Thyroid gland (tissue), 4 donors: ENCODE measurements at regions not wholly inside any gene's neighbourhood (a gene's known extent, or its start where the extent isn't known, plus 50 kb on each side); places are given as distances from the start of the nearest gene placed in this dataset.
A peak's percentile ranks its signal among the peaks of the same experiment; 100 is the strongest.

Experiments
- DNase-seq, 2 donors: peaks; one replicate each; pipeline ENCODE4 v3.0.0-alpha.2; 2019
- H3K27ac ChIP-seq, 3 donors: fragments of 200-600 bp; sonication (generic); 1 replicate in 2 of 3; 2 replicates in 1 of 3; pipeline ENCODE4 v1.5.1; 2016 to 2019; ENCODE audit warnings: mild to moderate bottlenecking in 1 of 3, moderate library complexity in 1 of 3
- H3K27me3 ChIP-seq: fragments of 200-600 bp; sonication (generic); one replicate; pipeline ENCODE4 v1.5.1; 2019
- H3K36me3 ChIP-seq, 2 donors: fragments of 200-600 bp; sonication (generic); one replicate each; pipeline ENCODE4 v1.5.1; 2016 to 2019
- H3K4me1 ChIP-seq, 2 donors: fragments of 200-600 bp; sonication (generic); one replicate each; pipeline ENCODE4 v1.5.1; 2017 to 2019
- H3K4me3 ChIP-seq, 3 donors: fragments of 200-600 bp; sonication (generic); replicated peaks in 1 of 3; 1 replicate in 2 of 3; 2 replicates in 1 of 3; pipeline ENCODE4 v1.5.1; 2016; ENCODE audit warnings: mild to moderate bottlenecking in 1 of 3
- H3K9me3 ChIP-seq: fragments of 200-600 bp; sonication (generic); one replicate; pipeline ENCODE4 v1.5.1; 2017
- POLR2A ChIP-seq, 2 donors: fragments of 450-650 bp; IDR thresholded peaks; one replicate each; pipeline ENCODE4 v1.6.1; 2017; ENCODE audit warnings: antibody characterized with exemption in 2 of 2, mild to moderate bottlenecking in 2 of 2, moderate library complexity in 1 of 2
- WGBS, 2 donors: methylation state at CpG; one replicate each; pipeline ENCODE4 v1.1.5; 2017; 5-methylcytosine and 5-hydroxymethylcytosine counted together
- intact Hi-C: fragments of 100-400 bp; cut with DNase I; formaldehyde crosslinking; loops from one replicate; pipeline ENCODE4 v1.15.1; 2023
- TF ChIP-seq, protein P1 (sequence below), 6 experiments: fragments of 200-600 bp in 3 of 6; fragments of 450-650 bp in 3 of 6; sonication (generic) in 3 of 6; IDR thresholded peaks; one replicate each; pipeline ENCODE4 v1.5.1; 2016 to 2019; ENCODE audit warnings: antibody characterized with exemption in 6 of 6, mild to moderate bottlenecking in 2 of 6, inconsistent platforms in 1 of 6, moderate library complexity in 1 of 6

DNA sequence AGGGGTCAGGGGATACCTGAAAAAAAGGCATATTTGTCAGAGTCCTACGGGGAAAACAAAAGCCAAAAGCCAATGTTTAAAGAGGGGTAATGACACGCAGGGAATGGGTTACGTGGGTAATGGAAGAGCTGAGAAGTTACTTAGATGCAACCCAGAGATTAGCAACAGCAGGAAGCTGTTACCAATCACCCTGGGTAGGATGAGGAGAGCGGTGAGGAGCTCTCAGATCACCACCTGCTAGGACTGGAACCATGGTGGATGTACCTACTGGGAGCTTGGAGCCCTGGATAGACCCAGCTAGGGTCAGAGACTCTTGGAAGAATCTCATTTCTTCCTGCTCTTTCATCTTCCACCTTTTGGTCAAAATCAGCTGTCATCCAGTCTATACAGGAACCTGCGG lies 51.2 kb upstream of the RNF24 start:
- no peaks in the 10 kb centered on the region for H3K36me3 ChIP-seq
- H3K27me3 ChIP-seq = no peaks in the 10 kb centered on the region
- no peak for DNase-seq
- no peak overlapping the region for H3K27ac ChIP-seq
- TF ChIP-seq, protein P1, sequence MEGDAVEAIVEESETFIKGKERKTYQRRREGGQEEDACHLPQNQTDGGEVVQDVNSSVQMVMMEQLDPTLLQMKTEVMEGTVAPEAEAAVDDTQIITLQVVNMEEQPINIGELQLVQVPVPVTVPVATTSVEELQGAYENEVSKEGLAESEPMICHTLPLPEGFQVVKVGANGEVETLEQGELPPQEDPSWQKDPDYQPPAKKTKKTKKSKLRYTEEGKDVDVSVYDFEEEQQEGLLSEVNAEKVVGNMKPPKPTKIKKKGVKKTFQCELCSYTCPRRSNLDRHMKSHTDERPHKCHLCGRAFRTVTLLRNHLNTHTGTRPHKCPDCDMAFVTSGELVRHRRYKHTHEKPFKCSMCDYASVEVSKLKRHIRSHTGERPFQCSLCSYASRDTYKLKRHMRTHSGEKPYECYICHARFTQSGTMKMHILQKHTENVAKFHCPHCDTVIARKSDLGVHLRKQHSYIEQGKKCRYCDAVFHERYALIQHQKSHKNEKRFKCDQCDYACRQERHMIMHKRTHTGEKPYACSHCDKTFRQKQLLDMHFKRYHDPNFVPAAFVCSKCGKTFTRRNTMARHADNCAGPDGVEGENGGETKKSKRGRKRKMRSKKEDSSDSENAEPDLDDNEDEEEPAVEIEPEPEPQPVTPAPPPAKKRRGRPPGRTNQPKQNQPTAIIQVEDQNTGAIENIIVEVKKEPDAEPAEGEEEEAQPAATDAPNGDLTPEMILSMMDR (IDR thresholded peaks at IDR 0.05) = no peak
- TF ChIP-seq POLR2A (IDR thresholded peaks at IDR 0.05) = no peak
- WGBS, 2 donors = 91 to 97% methylated on average over 5 of the region's 5 CpGs
- intact Hi-C loops = loop anchor here (5.0 kb wide), 1 partner anchor 49 kb away; the partner anchor contains the start of gene RNF24
- H3K9me3 ChIP-seq = no peaks in the 10 kb centered on the region
- H3K4me1 ChIP-seq = peaks cover 7 to 30% of the 10 kb centered on the region in 2 donors
- H3K4me3 ChIP-seq = no peak overlapping the region

DNA sequence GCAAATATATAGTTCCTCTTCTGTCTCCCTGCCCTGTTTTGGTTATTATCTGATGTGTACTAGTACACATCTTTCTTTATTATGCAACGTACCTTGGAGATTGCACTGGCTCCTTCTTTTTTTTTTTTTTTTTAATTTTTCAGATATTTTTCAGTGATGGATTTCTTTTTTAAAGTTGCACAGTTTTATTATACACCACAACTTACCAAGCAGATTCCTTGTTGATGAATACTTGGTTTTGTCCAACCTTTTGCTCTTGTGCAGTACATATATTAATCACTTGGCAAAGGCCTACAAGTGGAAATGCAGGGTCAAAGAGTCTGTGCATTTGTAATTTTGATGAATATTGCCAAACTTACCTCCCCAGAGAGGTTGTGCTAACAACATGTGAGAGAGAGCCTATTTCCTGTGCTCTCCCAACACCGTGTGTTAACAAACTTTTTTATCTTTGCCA lies 50.1 kb upstream of the RNF24 start:
- H3K27me3 ChIP-seq = no peaks in the 10 kb centered on the region
- peaks cover 15 to 40% of the 10 kb centered on the region in 2 donors for H3K4me1 ChIP-seq
- H3K27ac ChIP-seq = peak overlapping the region in 2 of 3 donors; percentile 71 to 79
- intact Hi-C loops = loop anchor here (5.0 kb wide), 1 partner anchor 48 kb away; the partner anchor contains the start of gene RNF24
- no peaks in the 10 kb centered on the region for H3K9me3 ChIP-seq
- DNase-seq = no peak
- H3K4me3 ChIP-seq = no peak overlapping the region
- no peak for TF ChIP-seq POLR2A (IDR thresholded peaks at IDR 0.05)
- TF ChIP-seq, protein P1 (IDR thresholded peaks at IDR 0.05) = no peak
- no peaks in the 10 kb centered on the region for H3K36me3 ChIP-seq
- WGBS, 2 donors = 58 to 67% methylated on average over 2 of the region's 2 CpGs
